GM21423 (cell line): ENCODE measurements at regions not wholly inside any gene's neighbourhood (a gene's known extent, or its start where the extent isn't known, plus 50 kb on each side); places are given as distances from the start of the nearest gene placed in this dataset.
"Not testable (repeated sequence)": the region's sequence is repeated elsewhere in the genome, so short reads cannot be mapped to it uniquely, and the experiment has no call there.

Source experiments
- ATAC-seq: cut with Tn5 transposase; IDR thresholded peaks from one replicate; pipeline ENCODE4 v1.9.1; 2021; ENCODE audit warnings: mild to moderate bottlenecking, moderate library complexity; ENCODE audit not compliant: unreplicated experiment

GRCh38 chr1:9465640-9466039 is 73.6 kb upstream of the SLC25A33 start:
- no peak for ATAC-seq

GRCh38 chr1:9466780-9467758 is 72.2 kb upstream of the SLC25A33 start:
- ATAC-seq = no peak

GRCh38 chr1:9469882-9470281 is 69.4 kb upstream of the SLC25A33 start:
- ATAC-seq = not testable (repeated sequence)

GRCh38 chr1:9471679-9472078 is 67.6 kb upstream of the SLC25A33 start:
- no peak for ATAC-seq

GRCh38 chr1:9472386-9473031 is 66.8 kb upstream of the SLC25A33 start:
- ATAC-seq = no peak

GRCh38 chr1:9473032-9473807 is 66.0 kb upstream of the SLC25A33 start:
- ATAC-seq = no peak

- no peak for ATAC-seq
Measured at GRCh38 chr1:9475061-9475627, 64.1 kb upstream of the SLC25A33 start.

- ATAC-seq = no peak
Measured at GRCh38 chr1:9476790-9477463, 62.3 kb upstream of the SLC25A33 start.

- no peak for ATAC-seq
Measured at GRCh38 chr1:9477535-9477934, 61.7 kb upstream of the SLC25A33 start.

GRCh38 chr1:9478021-9478420 is 61.2 kb upstream of the SLC25A33 start:
- ATAC-seq = no peak

GRCh38 chr1:9481048-9481447 is 58.2 kb upstream of the SLC25A33 start:
- no peak for ATAC-seq

- no peak for ATAC-seq
Measured at GRCh38 chr1:9482403-9482802, 56.9 kb upstream of the SLC25A33 start.

GRCh38 chr1:9482816-9483572 is 56.3 kb upstream of the SLC25A33 start:
- ATAC-seq = no peak

- ATAC-seq = no peak
Measured at GRCh38 chr1:9486466-9487140, 52.7 kb upstream of the SLC25A33 start.
